Neural crest cell (in vitro differentiated cells): ENCODE measurements at regions not wholly inside any gene's neighbourhood (a gene's known extent, or its start where the extent isn't known, plus 50 kb on each side); places are given as distances from the start of the nearest gene placed in this dataset.

Experiments
- DNase-seq: peaks from one replicate; pipeline ENCODE4 v3.0.0; 2021; ENCODE audit warnings: low read depth, mixed read lengths, low spot score
- H3K27ac Mint-ChIP-seq: one replicate; pipeline ENCODE4 v1.8.0; 2021; ENCODE audit warnings: mild to moderate bottlenecking, mixed read lengths; ENCODE audit not compliant: unreplicated experiment
- H3K27me3 Mint-ChIP-seq: 2 replicates; pipeline ENCODE4 v1.8.0; 2021; ENCODE audit warnings: low read depth, mild to moderate bottlenecking, mixed read lengths
- H3K36me3 Mint-ChIP-seq: 2 replicates; pipeline ENCODE4 v1.8.0; 2021; ENCODE audit warnings: low read depth, mild to moderate bottlenecking, mixed read lengths
- H3K4me1 Mint-ChIP-seq: 2 replicates; pipeline ENCODE4 v1.8.0; 2021; ENCODE audit warnings: mixed read lengths
- H3K4me3 Mint-ChIP-seq: one replicate; pipeline ENCODE4 v1.8.0; 2021; ENCODE audit warnings: mild to moderate bottlenecking, mixed read lengths
- H3K9me3 Mint-ChIP-seq: 2 replicates; pipeline ENCODE4 v1.8.0; 2021; ENCODE audit warnings: mixed read lengths
- CTCF ChIP-seq: fragments of 200-600 bp; sonication (generic); conservative IDR thresholded peaks from 2 replicates; pipeline ENCODE4 v1.5.0; 2021; ENCODE audit warnings: antibody characterized with exemption, mild to moderate bottlenecking

GRCh38 chr15:68871507-68871906 is 50.8 kb upstream of the ANP32A start:
- Mint-ChIP-seq H3K27ac (no peak overlapping the region), H3K4me3 (no peak overlapping the region), H3K27me3 (peaks cover 10% of the 10 kb centered on the region), H3K4me1 (peaks cover 5% of the 10 kb centered on the region), H3K36me3 (no peaks in the 10 kb centered on the region), H3K9me3 (no peaks in the 10 kb centered on the region)
- TF ChIP-seq CTCF: no peak
- no peak for DNase-seq

GRCh38 chr15:68874788-68875187 is 54.1 kb upstream of the ANP32A start:
- Mint-ChIP-seq H3K9me3 (no peaks in the 10 kb centered on the region), H3K4me3 (peak overlapping the region; percentile 35), H3K4me1 (peaks cover 5% of the 10 kb centered on the region), H3K27me3 (peaks cover 20% of the 10 kb centered on the region), H3K36me3 (no peaks in the 10 kb centered on the region), H3K27ac (no peak overlapping the region)
- TF ChIP-seq CTCF: no peak
- no peak for DNase-seq

DNA sequence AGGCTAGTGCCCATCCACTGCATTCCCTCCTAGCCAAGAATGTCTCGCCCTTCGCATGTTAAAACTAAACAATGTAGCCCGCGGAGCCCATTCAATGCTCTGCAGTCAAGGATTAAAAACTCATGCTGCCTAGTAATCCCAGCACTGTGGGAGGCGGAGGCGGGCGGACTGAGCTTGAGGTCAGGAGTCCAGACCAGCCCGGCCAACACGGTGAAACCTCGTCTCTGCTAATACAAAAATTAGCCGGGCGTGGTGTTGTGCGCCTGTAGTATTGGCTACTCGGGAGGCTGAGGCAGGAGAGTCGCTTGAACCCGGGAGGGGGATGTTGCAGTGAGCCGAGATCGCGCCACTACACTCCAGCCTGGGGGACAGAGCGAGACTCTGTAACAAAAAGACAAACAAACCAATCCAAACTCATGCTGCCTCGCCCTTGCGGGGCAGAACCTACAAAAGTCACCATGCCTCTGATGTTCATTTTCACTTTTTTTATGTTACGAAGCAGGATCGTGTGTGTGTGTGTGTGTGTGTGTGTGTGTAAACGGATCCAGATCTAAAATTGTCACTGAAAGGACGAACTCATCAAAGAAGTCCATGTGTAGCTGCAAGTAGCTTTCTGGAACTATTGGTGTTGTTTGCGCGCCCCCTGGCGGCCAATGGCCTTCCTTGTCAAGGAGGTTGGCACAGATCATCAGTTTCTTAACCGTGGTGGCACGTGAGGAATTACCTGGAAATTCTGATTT is 54.8 kb upstream of the SPESP1 start:
- peaks cover 15% of the 10 kb centered on the region for H3K27me3 Mint-ChIP-seq
- no peaks in the 10 kb centered on the region for H3K36me3 Mint-ChIP-seq
- peak overlapping the region; percentile 91 for H3K4me3 Mint-ChIP-seq
- H3K4me1 Mint-ChIP-seq: peaks cover 5% of the 10 kb centered on the region
- peak overlapping the region; percentile 85 for H3K27ac Mint-ChIP-seq
- no peaks in the 10 kb centered on the region for H3K9me3 Mint-ChIP-seq
- peak; percentile 95 for TF ChIP-seq CTCF
- peak; percentile 98 for DNase-seq

DNA sequence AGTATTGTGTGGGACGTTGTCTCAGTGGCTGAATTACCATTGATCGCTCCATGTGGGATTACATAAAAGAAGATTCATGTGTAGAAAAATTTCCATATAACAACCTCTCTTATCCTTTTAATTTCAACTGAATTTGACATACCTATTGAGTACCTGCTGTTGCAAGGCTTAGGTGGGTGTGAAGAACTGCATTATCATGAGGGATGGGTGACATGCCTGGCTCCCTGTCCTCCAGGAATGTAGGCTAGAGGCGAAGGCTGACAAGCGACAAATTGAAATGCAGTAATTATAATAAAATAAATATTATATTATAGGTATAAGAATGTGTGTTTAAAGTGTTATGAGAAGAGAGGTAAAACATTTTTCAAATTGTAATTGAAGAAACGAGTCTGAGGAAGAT is 52.7 kb upstream of the SPESP1 start:
- H3K36me3 Mint-ChIP-seq: no peaks in the 10 kb centered on the region
- no peak for TF ChIP-seq CTCF
- peaks cover 14% of the 10 kb centered on the region for H3K27me3 Mint-ChIP-seq
- H3K9me3 Mint-ChIP-seq: no peaks in the 10 kb centered on the region
- H3K27ac Mint-ChIP-seq: no peak overlapping the region
- H3K4me1 Mint-ChIP-seq: peaks cover 5% of the 10 kb centered on the region
- no peak overlapping the region for H3K4me3 Mint-ChIP-seq
- no peak for DNase-seq

GRCh38 chr15:68880382-68880781 is 49.9 kb upstream of the SPESP1 start:
- Mint-ChIP-seq H3K4me1 (peaks cover 5% of the 10 kb centered on the region), H3K27me3 (peaks cover 14% of the 10 kb centered on the region), H3K9me3 (no peaks in the 10 kb centered on the region), H3K27ac (no peak overlapping the region), H3K4me3 (no peak overlapping the region), H3K36me3 (no peaks in the 10 kb centered on the region)
- DNase-seq: no peak
- TF ChIP-seq CTCF: no peak
